IMR-90 (cell line): ENCODE measurements at regions not wholly inside any gene's neighbourhood (a gene's known extent, or its start where the extent isn't known, plus 50 kb on each side); places are given as distances from the start of the nearest gene placed in this dataset.

Source experiments
- ATAC-seq: fragments of 200-7000 bp; cut with Tn5 transposase; 2 replicates; pipeline ENCODE4 v1.9.1; 2020; ENCODE audit warnings: low read depth, mild to moderate bottlenecking, moderate library complexity
- BruUV-seq: library from RNA; stranded (reverse); fragments of 400-500 nt; replicated peaks from 2 replicates; lab custom pipeline; 2021; lab: Mats Ljungman, UMichigan
- CTCF ChIA-PET: fragments of 300-600 bp; formaldehyde crosslinking; extraction: SDS; loops from one replicate; lab custom pipeline; 2021; ENCODE audit warnings: antibody characterized with exemption; lab: Yijun Ruan, JAX
- POLR2A ChIA-PET: fragments of 300-600 bp; sonication (Branson Sonifier 250); formaldehyde crosslinking; loops from one replicate; lab custom pipeline; 2022; ENCODE audit warnings: antibody characterized with exemption; ENCODE audit not compliant: unreplicated experiment; lab: Charles Lee
- DNase-seq: peaks from one replicate; pipeline ENCODE4 v3.0.0; 2013
- H2AFZ ChIP-seq: replicated peaks from 2 replicates; pipeline ENCODE3; 2013; ENCODE audit warnings: low read length, mild to moderate bottlenecking; ENCODE audit not compliant: poor library complexity
- H2AK5ac ChIP-seq: 2 replicates; pipeline ENCODE4 v1.6.1; 2013; ENCODE audit warnings: low read depth, low read length, inconsistent platforms
- H2AK9ac ChIP-seq: replicated peaks from 2 replicates; pipeline ENCODE3; 2013; ENCODE audit warnings: mild to moderate bottlenecking, low read depth, low read length, moderate library complexity; ENCODE audit not compliant: poor library complexity
- H2BK120ac ChIP-seq: 2 replicates; pipeline ENCODE4 v1.6.1; 2013; ENCODE audit warnings: low read depth, low read length, inconsistent platforms
- H2BK15ac ChIP-seq: 3 replicates; pipeline ENCODE4 v1.6.1; 2013; ENCODE audit warnings: low read depth, low read length, inconsistent platforms
- H2BK20ac ChIP-seq: 2 replicates; pipeline ENCODE4 v1.6.1; 2013; ENCODE audit warnings: low read depth, mild to moderate bottlenecking, inconsistent platforms, low read length, moderate library complexity
- H2BK5ac ChIP-seq: 2 replicates; pipeline ENCODE4 v1.6.1; 2013; ENCODE audit warnings: mild to moderate bottlenecking, low read depth, low read length, inconsistent platforms; ENCODE audit not compliant: poor library complexity, severe bottlenecking
- H3K14ac ChIP-seq: replicated peaks from 2 replicates; pipeline ENCODE4 v1.6.1; 2013; ENCODE audit warnings: low read depth, low read length, inconsistent platforms
- H3K18ac ChIP-seq: 2 replicates; pipeline ENCODE4 v1.6.1; 2013; ENCODE audit warnings: low read depth, low read length, control low read depth
- H3K23ac ChIP-seq: 2 replicates; pipeline ENCODE4 v1.6.1; 2013; ENCODE audit warnings: low read depth, low read length, inconsistent platforms
- H3K27ac ChIP-seq: 2 replicates; pipeline ENCODE4 v1.5.1; 2013; ENCODE audit warnings: mild to moderate bottlenecking, control low read depth, low read length; ENCODE audit not compliant: insufficient read depth
- H3K27me3 ChIP-seq: 2 replicates; pipeline ENCODE4 v1.6.1; 2013; ENCODE audit warnings: low read length; ENCODE audit not compliant: control insufficient read depth, insufficient read depth
- H3K36me3 ChIP-seq: 2 replicates; pipeline ENCODE4 v1.6.1; 2013; ENCODE audit warnings: low read length, mixed read lengths; ENCODE audit not compliant: control insufficient read depth, insufficient read depth
- H3K4ac ChIP-seq: 2 replicates; pipeline ENCODE4 v1.6.1; 2013; ENCODE audit warnings: low read depth, low read length, inconsistent platforms
- H3K4me1 ChIP-seq: 2 replicates; pipeline ENCODE4 v1.6.1; 2013; ENCODE audit warnings: low read length, mixed read lengths; ENCODE audit not compliant: control insufficient read depth, insufficient read depth
- H3K4me2 ChIP-seq: 2 replicates; pipeline ENCODE4 v1.6.1; 2013; ENCODE audit warnings: low read depth, mild to moderate bottlenecking, control low read depth, low read length, moderate library complexity
- H3K4me3 ChIP-seq: 2 replicates; pipeline ENCODE4 v1.5.1; 2013; ENCODE audit warnings: low read depth, mild to moderate bottlenecking, control low read depth, low read length, moderate library complexity; ENCODE audit not compliant: insufficient read depth
- H3K56ac ChIP-seq: 2 replicates; pipeline ENCODE4 v1.6.1; 2013; ENCODE audit warnings: low read length, inconsistent platforms; ENCODE audit not compliant: insufficient read depth; ENCODE audit errors: extremely low read depth
- H3K79me1 ChIP-seq, 2 experiments: 2 replicates each; pipeline ENCODE4 v1.6.1; 2013; ENCODE audit warnings: low read length in 2 of 2, inconsistent platforms in 1 of 2, low read depth in 1 of 2
- H3K9ac ChIP-seq: 2 replicates; pipeline ENCODE4 v1.6.1; 2013; ENCODE audit warnings: low read depth, low read length, control low read depth
- H3K9me1 ChIP-seq: 2 replicates; pipeline ENCODE4 v1.6.1; 2013; ENCODE audit warnings: low read length, inconsistent platforms; ENCODE audit not compliant: insufficient read depth
- H3K9me3 ChIP-seq: 2 replicates; pipeline ENCODE4 v1.6.1; 2013; ENCODE audit warnings: low read length; ENCODE audit not compliant: control insufficient read depth, insufficient read depth
- H4K20me1 ChIP-seq: 2 replicates; pipeline ENCODE4 v1.6.1; 2013; ENCODE audit warnings: low read length, inconsistent platforms; ENCODE audit not compliant: insufficient read depth
- H4K5ac ChIP-seq: 2 replicates; pipeline ENCODE4 v1.6.1; 2013; ENCODE audit warnings: mild to moderate bottlenecking, low read depth, low read length, control low read depth
- H4K8ac ChIP-seq, 2 experiments: 2 replicates each; pipeline ENCODE4 v1.6.1; 2013; ENCODE audit warnings: low read depth in 2 of 2, low read length in 2 of 2, control low read depth in 1 of 2, inconsistent platforms in 1 of 2
- H4K91ac ChIP-seq: 2 replicates; pipeline ENCODE4 v1.6.1; 2013; ENCODE audit warnings: low read depth, low read length, inconsistent platforms; ENCODE audit not compliant: insufficient read depth
- CEBPB ChIP-seq: IDR thresholded peaks from 2 replicates; pipeline ENCODE4 v1.6.1; 2012; ENCODE audit warnings: low read depth, low read length, improper control_type of control experiment
- FOS ChIP-seq: fragments of 150-350 bp; IDR thresholded peaks from 2 replicates; pipeline ENCODE4 v1.6.1; 2016; ENCODE audit warnings: low read depth, low read length
- MXI1 ChIP-seq: IDR thresholded peaks from 2 replicates; pipeline ENCODE4 v1.6.1; 2012; ENCODE audit warnings: low read depth, mild to moderate bottlenecking, low read length, moderate library complexity, borderline replicate concordance
- NFE2L2 ChIP-seq: fragments of 150-350 bp; IDR thresholded peaks from 2 replicates; pipeline ENCODE4 v1.6.1; 2016; ENCODE audit warnings: low read depth, mild to moderate bottlenecking, low read length
- RFX5 ChIP-seq: IDR thresholded peaks from 2 replicates; pipeline ENCODE4 v1.8.0; 2012; ENCODE audit warnings: low read depth, mild to moderate bottlenecking, low read length, moderate library complexity
- SMC3 ChIP-seq: fragments of 150-350 bp; IDR thresholded peaks from 2 replicates; pipeline ENCODE4 v1.6.1; 2016; ENCODE audit warnings: low read depth, mild to moderate bottlenecking, antibody characterized with exemption, low read length, moderate library complexity
- WGBS, 2 experiments: methylation state at CpG; one replicate each; pipeline versions ENCODE4 v1.1.5 to v1.1.7; 2013; ENCODE audit warnings: missing lambda C conversion rate in 2 of 2; ENCODE audit not compliant: insufficient read length in 1 of 2; ENCODE audit errors: extremely low coverage in 2 of 2; 5-methylcytosine and 5-hydroxymethylcytosine counted together
- dilution Hi-C: fragments of 300-500 bp; cut with HindIII; formaldehyde crosslinking; loops from one replicate; pipeline ENCODE4 v1.14.3; 2018; ENCODE audit warnings: low sequenced_read_pairs; ENCODE audit not compliant: unreplicated experiment
- in situ Hi-C: fragments of 300-500 bp; cut with MboI; formaldehyde crosslinking; loops from 3 replicates; pipeline ENCODE4 v1.14.3; 2019; ENCODE audit warnings: low sequenced_read_pairs, inconsistent platforms, mixed read lengths
- intact Hi-C: fragments of 100-400 bp; cut with micrococcal nuclease; formaldehyde crosslinking; loops from 2 replicates; pipeline ENCODE4 v1.10.0; 2022
- TF ChIP-seq, protein P1 (sequence below): fragments of 150-350 bp; IDR thresholded peaks from 2 replicates; pipeline ENCODE4 v1.6.1; 2016; ENCODE audit warnings: low read depth, mild to moderate bottlenecking, low read length, moderate library complexity, borderline replicate concordance

DNA sequence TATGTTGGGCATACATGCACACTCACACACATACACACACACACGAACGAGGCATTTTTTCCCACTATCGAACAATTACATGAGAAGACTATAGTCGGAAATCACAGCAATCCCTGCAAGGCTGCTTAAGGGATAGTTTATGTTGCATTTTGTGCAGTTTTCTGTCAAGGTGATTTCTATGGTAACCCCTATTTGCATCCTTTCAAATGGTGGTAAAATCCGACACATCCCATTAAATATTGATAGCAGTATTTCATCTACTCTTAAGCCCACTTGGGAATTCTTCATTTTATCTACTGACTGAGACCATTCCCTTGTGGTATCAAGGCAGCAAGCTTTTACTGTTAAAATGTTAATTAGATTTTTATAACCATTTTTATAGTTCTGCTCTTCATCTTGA is 457.8 kb downstream of the HACE1 start:
- no peak overlapping the region for H3K4me2 ChIP-seq
- H2AK9ac ChIP-seq: no peak overlapping the region
- no peak overlapping the region for H4K8ac ChIP-seq
- no peaks in the 10 kb centered on the region for H3K4me1 ChIP-seq
- H3K9ac ChIP-seq: no peak overlapping the region
- TF ChIP-seq, protein P1, sequence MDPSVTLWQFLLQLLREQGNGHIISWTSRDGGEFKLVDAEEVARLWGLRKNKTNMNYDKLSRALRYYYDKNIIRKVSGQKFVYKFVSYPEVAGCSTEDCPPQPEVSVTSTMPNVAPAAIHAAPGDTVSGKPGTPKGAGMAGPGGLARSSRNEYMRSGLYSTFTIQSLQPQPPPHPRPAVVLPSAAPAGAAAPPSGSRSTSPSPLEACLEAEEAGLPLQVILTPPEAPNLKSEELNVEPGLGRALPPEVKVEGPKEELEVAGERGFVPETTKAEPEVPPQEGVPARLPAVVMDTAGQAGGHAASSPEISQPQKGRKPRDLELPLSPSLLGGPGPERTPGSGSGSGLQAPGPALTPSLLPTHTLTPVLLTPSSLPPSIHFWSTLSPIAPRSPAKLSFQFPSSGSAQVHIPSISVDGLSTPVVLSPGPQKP: no peak
- TF ChIP-seq MXI1: no peak
- no peak for TF ChIP-seq FOS
- TF ChIP-seq RFX5: no peak
- no peak for TF ChIP-seq NFE2L2
- TF ChIP-seq SMC3: no peak
- no peak for TF ChIP-seq CEBPB
- no peak overlapping the region for H4K91ac ChIP-seq
- no peak overlapping the region for H3K23ac ChIP-seq
- H4K20me1 ChIP-seq: no peaks in the 10 kb centered on the region
- intact Hi-C loops (no loop called here), in situ Hi-C loops (no loop called here), dilution Hi-C loops (no loop called here)
- H3K27ac ChIP-seq: no peak overlapping the region
- H3K56ac ChIP-seq: no peak overlapping the region
- no peaks in the 10 kb centered on the region for H3K9me1 ChIP-seq
- no peak overlapping the region for H2BK120ac ChIP-seq
- H2BK20ac ChIP-seq: no peak overlapping the region
- no CpG with 5 or more reads among the region's 5 CpGs for WGBS, 2 experiments
- no peak for ATAC-seq
- no peak for DNase-seq
- no peak overlapping the region for H3K14ac ChIP-seq
- H3K4ac ChIP-seq: no peak overlapping the region
- H3K18ac ChIP-seq: no peak overlapping the region
- no peaks in the 10 kb centered on the region for H3K36me3 ChIP-seq
- H3K27me3 ChIP-seq: no peaks in the 10 kb centered on the region
- no peak overlapping the region for H2BK5ac ChIP-seq
- no peak overlapping the region for H2BK15ac ChIP-seq
- H3K4me3 ChIP-seq: no peak overlapping the region
- POLR2A ChIA-PET: no interaction called here
- H2AK5ac ChIP-seq: no peak overlapping the region
- peaks cover 4% of the 10 kb centered on the region for H3K9me3 ChIP-seq
- CTCF ChIA-PET: no interaction called here
- BruUV-seq: no TSS peak
- H3K79me1 ChIP-seq: no peaks in the 10 kb centered on the region
- no peak overlapping the region for H4K5ac ChIP-seq
- H2AFZ ChIP-seq: no peak overlapping the region
